ENCODE measurements at regions not wholly inside any gene's neighbourhood (a gene's known extent, or its start where the extent isn't known, plus 50 kb on each side); places are given as distances from the start of the nearest gene placed in this dataset.

DNA sequence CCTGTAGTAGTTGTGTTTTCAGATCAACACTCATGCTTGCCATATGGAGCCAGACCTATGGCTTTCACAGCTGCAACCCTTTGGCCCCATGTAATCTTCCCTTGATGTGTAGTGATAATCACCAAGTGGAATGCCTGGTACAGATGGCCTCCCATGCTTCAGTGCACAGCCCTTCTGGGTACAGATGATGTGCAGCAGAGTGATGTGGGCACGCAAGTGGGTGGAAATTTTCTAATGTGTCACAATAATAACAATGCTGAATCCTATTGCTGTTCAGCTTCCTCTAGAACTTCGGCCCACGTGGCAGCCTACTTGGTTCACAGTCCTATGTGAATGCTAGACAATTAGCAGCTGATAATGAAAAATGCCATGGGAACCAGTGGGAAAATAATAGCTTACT, 188.1 kb downstream of the SNAPC1 start:
- TF ChIP-seq POLR2A (IDR thresholded peaks at IDR 0.05), result no peak
- TF ChIP-seq, protein P1, sequence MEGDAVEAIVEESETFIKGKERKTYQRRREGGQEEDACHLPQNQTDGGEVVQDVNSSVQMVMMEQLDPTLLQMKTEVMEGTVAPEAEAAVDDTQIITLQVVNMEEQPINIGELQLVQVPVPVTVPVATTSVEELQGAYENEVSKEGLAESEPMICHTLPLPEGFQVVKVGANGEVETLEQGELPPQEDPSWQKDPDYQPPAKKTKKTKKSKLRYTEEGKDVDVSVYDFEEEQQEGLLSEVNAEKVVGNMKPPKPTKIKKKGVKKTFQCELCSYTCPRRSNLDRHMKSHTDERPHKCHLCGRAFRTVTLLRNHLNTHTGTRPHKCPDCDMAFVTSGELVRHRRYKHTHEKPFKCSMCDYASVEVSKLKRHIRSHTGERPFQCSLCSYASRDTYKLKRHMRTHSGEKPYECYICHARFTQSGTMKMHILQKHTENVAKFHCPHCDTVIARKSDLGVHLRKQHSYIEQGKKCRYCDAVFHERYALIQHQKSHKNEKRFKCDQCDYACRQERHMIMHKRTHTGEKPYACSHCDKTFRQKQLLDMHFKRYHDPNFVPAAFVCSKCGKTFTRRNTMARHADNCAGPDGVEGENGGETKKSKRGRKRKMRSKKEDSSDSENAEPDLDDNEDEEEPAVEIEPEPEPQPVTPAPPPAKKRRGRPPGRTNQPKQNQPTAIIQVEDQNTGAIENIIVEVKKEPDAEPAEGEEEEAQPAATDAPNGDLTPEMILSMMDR (IDR thresholded peaks at IDR 0.05), result no peak
